HepG2 (cell line): ENCODE measurements at regions not wholly inside any gene's neighbourhood (a gene's known extent, or its start where the extent isn't known, plus 50 kb on each side); places are given as distances from the start of the nearest gene placed in this dataset.

ENCODE experiments used
- ATAC-seq: fragments of 200-7000 bp; cut with Tn5 transposase; 3 replicates; pipeline ENCODE4 v1.9.1; 2020; ENCODE audit warnings: mild to moderate bottlenecking, moderate library complexity
- BruUV-seq: library from RNA; stranded (reverse); fragments of 400-500 nt; replicated peaks from 2 replicates; lab custom pipeline; 2021; lab: Mats Ljungman, UMichigan
- CTCF ChIA-PET: fragments of 300-600 bp; formaldehyde crosslinking; extraction: SDS; loops from one replicate; lab custom pipeline; 2021; ENCODE audit warnings: low total read pairs, inconsistent platforms, low intra/inter-chr PET ratio; lab: Yijun Ruan, JAX
- POLR2A ChIA-PET: fragments of 350-600 bp; sonication (Branson Sonifier 250); formaldehyde crosslinking; loops from one replicate; lab custom pipeline; 2020; ENCODE audit warnings: antibody characterized with exemption, inconsistent platforms; lab: Yijun Ruan, JAX
- DNase-seq: peaks from one replicate; pipeline ENCODE4 v3.0.0-alpha.2; 2015; ENCODE audit warnings: low spot score
- FAIRE-seq: peaks from 3 replicates; lab custom pipeline; 2011; peaks lifted over from hg19 to GRCh38; lab: Jason Lieb, UNC
- H2AFZ ChIP-seq: one replicate; pipeline ENCODE4 v1.6.1; 2011; ENCODE audit warnings: low read length, inconsistent platforms
- H3K27ac ChIP-seq: fragments of 300-600 bp; 3 replicates; pipeline ENCODE4 v1.8.0; 2011; ENCODE audit warnings: mixed run types, mild to moderate bottlenecking, mixed read lengths, low read length, inconsistent platforms; ENCODE audit not compliant: insufficient read depth; ENCODE audit errors: extremely low read length
- H3K27me3 ChIP-seq, 2 experiments: fragments of 200-600 bp in 1 of 2; 2 replicates in 1 of 2; 3 replicates in 1 of 2; pipeline versions ENCODE4 v1.6.0 to v1.8.0; 2011; ENCODE audit warnings: low read length in 2 of 2, mild to moderate bottlenecking in 2 of 2, moderate library complexity in 2 of 2, inconsistent platforms in 1 of 2; ENCODE audit not compliant: insufficient read depth in 2 of 2, control insufficient read depth in 1 of 2
- H3K36me3 ChIP-seq, 2 experiments: fragments of 200-600 bp in 1 of 2; replicated peaks in 1 of 2; 2 replicates in 1 of 2; 3 replicates in 1 of 2; pipeline versions ENCODE4 v1.5.1 to v1.8.0; 2011; ENCODE audit warnings: low read length in 2 of 2, inconsistent platforms in 1 of 2; ENCODE audit not compliant: insufficient read depth in 2 of 2, control insufficient read depth in 1 of 2
- H3K4me1 ChIP-seq: 2 replicates; pipeline ENCODE4 v1.5.1; 2012; ENCODE audit warnings: low read length, inconsistent platforms; ENCODE audit not compliant: insufficient read depth
- H3K4me2 ChIP-seq: 2 replicates; pipeline ENCODE4 v1.6.0; 2011; ENCODE audit warnings: low read depth, low read length, inconsistent platforms
- H3K4me3 ChIP-seq, 3 experiments: fragments of 200-600 bp in 1 of 3; sonication (generic), shearing (Covaris generic) in 1 of 3; replicated peaks in 1 of 3; 2 replicates each; pipeline ENCODE4 v1.5.1; 2011 to 2016; ENCODE audit warnings: low read length in 3 of 3, inconsistent platforms in 2 of 3, low read depth in 2 of 3, mild to moderate bottlenecking in 2 of 3, control low read depth in 1 of 3, mixed read lengths in 1 of 3; ENCODE audit not compliant: insufficient read depth in 1 of 3
- H3K79me2 ChIP-seq: one replicate; pipeline ENCODE4 v1.6.1; 2011; ENCODE audit warnings: low read length, inconsistent platforms; ENCODE audit not compliant: insufficient read depth
- H3K9ac ChIP-seq: 2 replicates; pipeline ENCODE4 v1.6.0; 2011; ENCODE audit warnings: mild to moderate bottlenecking, low read depth, low read length, inconsistent platforms; ENCODE audit not compliant: insufficient read depth
- H3K9me3 ChIP-seq: 2 replicates; pipeline ENCODE4 v1.5.1; 2012; ENCODE audit warnings: mild to moderate bottlenecking, low read length
- H4K20me1 ChIP-seq: 2 replicates; pipeline ENCODE4 v1.6.0; 2011; ENCODE audit warnings: inconsistent platforms, mild to moderate bottlenecking, low read length, moderate library complexity; ENCODE audit not compliant: insufficient read depth
- EZH2 ChIP-seq: conservative IDR thresholded peaks from 2 replicates; pipeline ENCODE4 v1.6.1; 2012; ENCODE audit warnings: mild to moderate bottlenecking, low read depth, low read length, moderate library complexity
- KMT2A ChIP-seq: sonication (generic); formaldehyde crosslinking; IDR thresholded peaks from 2 replicates; pipeline ENCODE4 v1.4.0; 2020; ENCODE audit warnings: missing genetic modification reagents
- KMT2B ChIP-seq: IDR thresholded peaks from 2 replicates; pipeline ENCODE4 v1.6.1; 2016; ENCODE audit warnings: missing genetic modification reagents, missing compliant biosample characterization
- MAFF ChIP-seq: IDR thresholded peaks from 2 replicates; pipeline ENCODE4 v1.6.1; 2011; ENCODE audit warnings: low read depth, low read length, improper control_type of control experiment
- NCOA2 ChIP-seq: sonication (generic); formaldehyde crosslinking; IDR thresholded peaks from 2 replicates; pipeline ENCODE4 v1.8.0; 2022; ENCODE audit warnings: inconsistent platforms
- POGZ ChIP-seq: sonication (generic); formaldehyde crosslinking; IDR thresholded peaks from 2 replicates; pipeline ENCODE4 v1.4.0; 2020; ENCODE audit warnings: mild to moderate bottlenecking, missing genetic modification reagents
- SNAI1 ChIP-seq: sonication (generic); formaldehyde crosslinking; IDR thresholded peaks from 2 replicates; pipeline ENCODE4 v1.5.0; 2020; ENCODE audit warnings: mild to moderate bottlenecking, missing genetic modification reagents, borderline replicate concordance
- SRSF4 ChIP-seq: fragments of 200-400 bp; formaldehyde crosslinking; IDR thresholded peaks from one replicate; pipeline ENCODE4 v1.6.1; 2018; ENCODE audit warnings: mild to moderate bottlenecking, low read depth, low read length, moderate library complexity; ENCODE audit not compliant: poor library complexity, severe bottlenecking
- UBTF ChIP-seq: sonication (generic); formaldehyde crosslinking; IDR thresholded peaks from 2 replicates; pipeline ENCODE4 v1.4.0; 2020; ENCODE audit warnings: mild to moderate bottlenecking, missing genetic modification reagents
- ZBTB20 ChIP-seq: sonication (generic); formaldehyde crosslinking; IDR thresholded peaks from 2 replicates; pipeline ENCODE4 v1.8.1; 2023; ENCODE audit warnings: missing genetic modification reagents, low read depth, mild to moderate bottlenecking, borderline replicate concordance
- ZFP36 ChIP-seq: fragments of 150-350 bp; IDR thresholded peaks from 2 replicates; pipeline ENCODE4 v1.6.1; 2018; ENCODE audit warnings: borderline replicate concordance, low read length, low read depth; ENCODE audit not compliant: partially characterized antibody
- ZFP37 ChIP-seq: sonication (generic); formaldehyde crosslinking; IDR thresholded peaks from 2 replicates; pipeline ENCODE4 v1.4.0; 2020; ENCODE audit warnings: missing genetic modification reagents, borderline replicate concordance
- ZMYM4 ChIP-seq: sonication (generic); formaldehyde crosslinking; IDR thresholded peaks from 2 replicates; pipeline ENCODE4 v1.8.1; 2023; ENCODE audit warnings: mild to moderate bottlenecking, missing genetic modification reagents
- ZNF343 ChIP-seq: sonication (generic); formaldehyde crosslinking; IDR thresholded peaks from 2 replicates; pipeline ENCODE4 v1.4.0; 2020; ENCODE audit warnings: mild to moderate bottlenecking, missing genetic modification reagents
- ZSCAN21 ChIP-seq: sonication (generic); formaldehyde crosslinking; IDR thresholded peaks from 2 replicates; pipeline ENCODE4 v1.8.0; 2022; ENCODE audit warnings: mild to moderate bottlenecking, missing genetic modification reagents, moderate library complexity, borderline replicate concordance
- ZSCAN25 ChIP-seq: sonication (generic); formaldehyde crosslinking; IDR thresholded peaks from 2 replicates; pipeline ENCODE4 v1.8.0; 2022; ENCODE audit warnings: mild to moderate bottlenecking, missing genetic modification reagents
- ZSCAN30 ChIP-seq: sonication (generic); formaldehyde crosslinking; IDR thresholded peaks from 2 replicates; pipeline ENCODE4 v1.5.0; 2020; ENCODE audit warnings: mild to moderate bottlenecking, missing genetic modification reagents
- ZUFSP ChIP-seq: sonication (generic); formaldehyde crosslinking; IDR thresholded peaks from 2 replicates; pipeline ENCODE4 v1.9.0; 2021; ENCODE audit warnings: missing genetic modification reagents, mild to moderate bottlenecking, borderline replicate concordance
- WGBS: methylation state at CpG from one replicate; pipeline ENCODE4 v1.1.6; 2017; ENCODE audit warnings: low lambda C conversion rate; 5-methylcytosine and 5-hydroxymethylcytosine counted together
- in situ Hi-C: cut with HindIII; loops from 2 replicates; pipeline ENCODE4 v1.10.0; 2017; ENCODE audit warnings: low pct_unique_long_range_greater_than_20kb; ENCODE audit not compliant: extremely low pct_ligation_motif_present
- intact Hi-C: fragments of 100-400 bp; cut with micrococcal nuclease; formaldehyde crosslinking; loops from one replicate; pipeline ENCODE4 v1.10.0; 2022; ENCODE audit not compliant: unreplicated experiment

GRCh38 chr7:115328018-115328417 is 406.1 kb downstream of the MDFIC start:
- ATAC-seq (no peak), DNase-seq (no peak), FAIRE-seq (no peak)
- H3K9me3 ChIP-seq: 0 out of 2 replicates have a peak, but pooled peaks cover 5% of the 10 kb centered on the region
- H3K36me3 ChIP-seq: no peaks in the 10 kb centered on the region
- no peak overlapping the region for H2AFZ ChIP-seq
- H3K79me2 ChIP-seq: no peaks in the 10 kb centered on the region
- in situ Hi-C loops: no loop called here
- TF ChIP-seq POGZ (no peak), SNAI1 (CRISPR knock-in tag) (no peak), ZUFSP (CRISPR knock-in tag) (no peak), KMT2A (CRISPR knock-in tag) (no peak), ZSCAN21 (CRISPR knock-in tag) (no peak), ZFP36 (no peak)
- no peak overlapping the region for H3K4me3 ChIP-seq
- no peaks in the 10 kb centered on the region for H3K27me3 ChIP-seq
- H3K4me2 ChIP-seq: no peak overlapping the region
- H3K9ac ChIP-seq: no peak overlapping the region
- 13% methylated on average over 3 of the region's 3 CpGs for WGBS
- no peak overlapping the region for H3K27ac ChIP-seq
- BruUV-seq: no TSS peak
- no peaks in the 10 kb centered on the region for H3K4me1 ChIP-seq
- POLR2A ChIA-PET: no interaction called here
- intact Hi-C loops: no loop called here
- CTCF ChIA-PET: no interaction called here
- no peaks in the 10 kb centered on the region for H4K20me1 ChIP-seq

GRCh38 chr7:115327326-115327725 is 405.4 kb downstream of the MDFIC start:
- no peaks in the 10 kb centered on the region for H3K79me2 ChIP-seq
- no peaks in the 10 kb centered on the region for H4K20me1 ChIP-seq
- CTCF ChIA-PET: no interaction called here
- ATAC-seq (no peak), FAIRE-seq (no peak), DNase-seq (no peak)
- no peak overlapping the region for H2AFZ ChIP-seq
- in situ Hi-C loops: no loop called here
- H3K4me3 ChIP-seq: no peak overlapping the region
- H3K27me3 ChIP-seq: no peaks in the 10 kb centered on the region
- H3K4me2 ChIP-seq: no peak overlapping the region
- H3K4me1 ChIP-seq: no peaks in the 10 kb centered on the region
- intact Hi-C loops: no loop called here
- POLR2A ChIA-PET: no interaction called here
- no TSS peak for BruUV-seq
- H3K27ac ChIP-seq: no peak overlapping the region
- no peaks in the 10 kb centered on the region for H3K36me3 ChIP-seq
- H3K9ac ChIP-seq: no peak overlapping the region
- H3K9me3 ChIP-seq: 0 out of 2 replicates have a peak, but pooled peaks cover 5% of the 10 kb centered on the region
- TF ChIP-seq ZNF343 (CRISPR knock-in tag): no peak
- TF ChIP-seq KMT2B (CRISPR knock-in tag): no peak
- TF ChIP-seq MAFF: peak; percentile 94
- no peak for TF ChIP-seq ZBTB20
- TF ChIP-seq EZH2: no peak
- TF ChIP-seq ZFP37 (CRISPR knock-in tag): no peak
- TF ChIP-seq ZSCAN30 (CRISPR knock-in tag): no peak
- TF ChIP-seq SRSF4: no peak
- no peak for TF ChIP-seq ZMYM4 (CRISPR knock-in tag)
- no peak for TF ChIP-seq NCOA2 (CRISPR knock-in tag)
- TF ChIP-seq UBTF (CRISPR knock-in tag): no peak
- no peak for TF ChIP-seq ZSCAN25 (CRISPR knock-in tag)
